ENCODE measurements at regions not wholly inside any gene's neighbourhood (a gene's known extent, or its start where the extent isn't known, plus 50 kb on each side); places are given as distances from the start of the nearest gene placed in this dataset.
"Not testable (repeated sequence)": the region's sequence is repeated elsewhere in the genome, so short reads cannot be mapped to it uniquely, and the experiment has no call there.

DNA sequence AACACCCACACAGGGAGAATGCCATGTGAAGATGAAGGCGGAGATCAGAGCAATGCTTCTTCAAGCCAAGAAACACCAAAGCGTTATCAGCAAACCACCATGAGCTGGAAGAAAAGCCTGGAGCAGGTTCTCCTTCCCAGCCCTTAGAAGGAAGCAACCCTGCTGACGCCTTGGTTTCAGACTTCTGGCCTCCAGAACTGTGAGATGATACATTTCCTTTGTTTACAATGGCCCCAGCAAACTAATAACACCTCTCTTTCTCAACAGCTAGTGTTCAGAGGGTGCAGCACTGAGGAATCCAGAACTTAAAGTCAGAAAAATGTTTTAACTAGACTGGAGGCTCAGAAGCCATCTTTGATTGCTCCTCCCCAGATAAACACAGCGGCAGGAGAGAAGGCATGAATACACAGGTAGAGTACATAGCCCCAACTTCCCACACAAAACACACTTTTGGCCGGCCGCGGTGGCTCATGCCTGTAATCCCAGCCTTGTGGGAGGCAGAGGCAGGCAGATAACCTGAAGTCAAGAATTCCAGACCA, 132.4 kb upstream of the LPP start:
- DNase-seq (ENCODE audit: insufficient read length) (no peak), FAIRE-seq (no peak)
- TF ChIP-seq POLR2A (IDR thresholded peaks at IDR 0.05; ENCODE audit: low read depth, low read length) (no peak), POLR2AphosphoS5 (IDR thresholded peaks at IDR 0.05; ENCODE audit: low read depth, low read length) (no peak), TAF1 (IDR thresholded peaks at IDR 0.05; ENCODE audit: borderline replicate concordance, low read depth, low read length) (no peak)

DNA sequence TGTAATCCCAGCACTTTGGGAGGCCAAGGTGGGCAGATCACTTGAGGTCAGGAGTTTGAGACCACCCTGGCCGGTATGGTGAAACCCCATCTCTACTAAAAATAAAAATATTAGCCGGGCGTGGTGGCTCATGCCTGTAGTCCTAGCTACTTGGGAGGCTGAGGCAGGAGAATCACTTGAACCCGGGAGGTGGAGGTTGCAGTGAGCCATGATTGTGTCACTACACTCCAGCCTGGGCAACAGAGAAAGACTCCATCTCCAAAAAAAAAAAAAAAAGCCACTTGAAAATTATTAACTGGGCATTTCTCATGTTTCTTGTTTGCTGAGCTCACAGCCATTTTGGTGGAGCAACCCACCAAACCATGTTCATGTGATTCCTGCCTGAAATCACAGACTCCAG, 131.1 kb upstream of the LPP start:
- DNase-seq (ENCODE audit: insufficient read length); FAIRE-seq: not testable (repeated sequence)

DNA sequence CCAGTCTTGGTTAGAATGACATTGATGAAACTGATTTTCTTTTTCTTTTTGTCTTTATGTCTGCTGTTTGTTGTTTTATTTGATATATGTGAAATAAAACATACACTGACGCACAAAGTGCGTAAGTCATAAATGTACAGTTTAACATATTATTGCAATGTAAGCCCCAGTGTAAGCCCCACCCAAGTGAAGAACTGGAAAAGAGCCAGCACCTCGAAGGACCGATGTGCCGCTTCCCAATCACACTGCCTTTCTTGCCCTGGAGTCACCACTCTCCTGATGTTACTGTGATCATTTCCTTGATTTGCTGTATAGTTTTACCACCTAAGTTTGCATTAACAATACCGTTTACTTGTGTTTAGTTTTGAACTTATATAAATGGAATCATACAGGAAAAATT, 128.4 kb upstream of the LPP start:
- DNase-seq (ENCODE audit: insufficient read length) (no peak), FAIRE-seq (no peak)
- no peak for TF ChIP-seq TAF1 (IDR thresholded peaks at IDR 0.05; ENCODE audit: borderline replicate concordance, low read depth, low read length)
- TF ChIP-seq POLR2A (IDR thresholded peaks at IDR 0.05; ENCODE audit: low read depth, low read length): no peak

DNA sequence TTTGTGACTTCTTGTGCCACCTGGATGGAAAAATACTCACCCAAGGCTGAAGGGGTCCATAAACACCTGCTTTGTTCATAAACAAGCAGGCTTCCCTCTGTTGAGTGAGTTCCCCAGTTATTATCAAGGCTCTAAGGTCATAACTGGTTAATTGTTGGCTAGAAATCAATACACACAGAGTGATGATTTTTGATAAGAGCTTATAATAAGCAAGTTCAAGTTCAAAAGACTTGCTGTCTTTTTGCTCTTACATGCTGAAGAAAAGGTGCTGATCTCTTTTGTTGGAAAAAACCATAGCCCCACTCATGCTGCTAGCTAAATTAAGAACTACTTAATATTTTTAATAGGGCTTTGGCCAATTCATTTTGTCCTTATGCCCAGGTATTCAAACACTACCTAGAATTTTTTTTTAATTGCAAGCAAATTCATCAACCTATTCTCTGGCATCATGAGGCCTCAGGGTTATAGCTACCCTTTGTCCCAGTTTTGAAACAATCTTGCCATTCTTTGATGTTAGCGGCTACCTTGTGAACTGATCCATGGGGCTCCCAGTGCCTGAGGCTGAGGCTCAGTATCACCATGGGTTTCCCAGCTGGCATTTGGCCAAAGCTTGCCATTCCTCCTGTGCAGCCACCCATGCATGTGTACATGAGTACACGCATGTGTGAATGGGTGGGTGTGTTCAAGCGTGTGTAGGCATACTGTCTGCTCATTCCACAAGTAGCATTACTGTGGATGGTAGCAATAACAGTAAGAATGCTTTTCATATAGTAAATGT, 127.6 kb upstream of the LPP start:
- no peak for DNase-seq (ENCODE audit: insufficient read length)
- no peak for FAIRE-seq
- TF ChIP-seq POLR2A (IDR thresholded peaks at IDR 0.05; ENCODE audit: low read depth, low read length): no peak

DNA sequence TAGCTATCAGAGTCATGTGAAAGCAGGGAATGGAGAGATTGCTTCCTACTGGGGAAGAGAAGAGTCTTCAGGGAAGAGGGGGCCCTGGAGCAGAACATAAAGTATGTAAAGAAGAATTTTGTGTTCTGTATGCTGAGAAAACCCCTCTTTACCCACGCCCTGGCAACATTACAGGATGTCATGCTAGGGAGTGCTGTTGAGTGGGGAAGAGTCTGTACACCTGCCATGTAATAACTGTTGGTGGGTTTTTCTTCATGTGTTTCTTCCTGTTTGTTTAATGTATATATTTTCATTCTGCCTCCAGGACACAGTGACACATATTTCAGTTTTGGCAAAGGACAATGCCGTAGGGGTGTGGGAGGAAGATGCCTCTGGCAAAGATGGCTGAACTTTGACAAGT, 122.8 kb upstream of the LPP start:
- DNase-seq (ENCODE audit: insufficient read length) (no peak), FAIRE-seq (no peak)
- TF ChIP-seq TAF1 (IDR thresholded peaks at IDR 0.05; ENCODE audit: borderline replicate concordance, low read depth, low read length) (no peak), POLR2AphosphoS5 (IDR thresholded peaks at IDR 0.05; ENCODE audit: low read depth, low read length) (no peak), POLR2A (IDR thresholded peaks at IDR 0.05; ENCODE audit: low read depth, low read length) (no peak)

DNA sequence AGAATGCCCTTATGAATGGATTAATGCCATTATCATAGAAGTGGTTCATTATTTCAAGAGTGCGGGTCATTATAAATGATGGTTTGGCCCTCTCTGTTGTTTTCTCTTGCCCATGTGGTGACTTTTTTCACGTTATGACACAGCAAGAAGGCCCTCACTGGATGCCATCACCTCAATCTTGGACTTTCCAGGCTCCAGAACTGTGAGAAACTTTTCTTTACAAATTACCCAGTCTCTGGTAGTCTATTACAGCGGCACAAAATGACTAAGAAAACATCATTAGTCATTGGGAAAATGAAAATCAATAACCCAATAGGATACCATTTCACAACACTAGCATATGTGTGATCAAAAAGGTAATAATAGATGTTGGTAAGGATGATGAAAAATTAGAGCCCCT, 119.0 kb upstream of the LPP start:
- FAIRE-seq: no peak
- no peak for TF ChIP-seq POLR2AphosphoS5 (IDR thresholded peaks at IDR 0.05; ENCODE audit: low read depth, low read length)
- no peak for TF ChIP-seq POLR2A (IDR thresholded peaks at IDR 0.05; ENCODE audit: low read depth, low read length)
- TF ChIP-seq TAF1 (IDR thresholded peaks at IDR 0.05; ENCODE audit: borderline replicate concordance, low read depth, low read length): no peak
- no peak for DNase-seq (ENCODE audit: insufficient read length)

DNA sequence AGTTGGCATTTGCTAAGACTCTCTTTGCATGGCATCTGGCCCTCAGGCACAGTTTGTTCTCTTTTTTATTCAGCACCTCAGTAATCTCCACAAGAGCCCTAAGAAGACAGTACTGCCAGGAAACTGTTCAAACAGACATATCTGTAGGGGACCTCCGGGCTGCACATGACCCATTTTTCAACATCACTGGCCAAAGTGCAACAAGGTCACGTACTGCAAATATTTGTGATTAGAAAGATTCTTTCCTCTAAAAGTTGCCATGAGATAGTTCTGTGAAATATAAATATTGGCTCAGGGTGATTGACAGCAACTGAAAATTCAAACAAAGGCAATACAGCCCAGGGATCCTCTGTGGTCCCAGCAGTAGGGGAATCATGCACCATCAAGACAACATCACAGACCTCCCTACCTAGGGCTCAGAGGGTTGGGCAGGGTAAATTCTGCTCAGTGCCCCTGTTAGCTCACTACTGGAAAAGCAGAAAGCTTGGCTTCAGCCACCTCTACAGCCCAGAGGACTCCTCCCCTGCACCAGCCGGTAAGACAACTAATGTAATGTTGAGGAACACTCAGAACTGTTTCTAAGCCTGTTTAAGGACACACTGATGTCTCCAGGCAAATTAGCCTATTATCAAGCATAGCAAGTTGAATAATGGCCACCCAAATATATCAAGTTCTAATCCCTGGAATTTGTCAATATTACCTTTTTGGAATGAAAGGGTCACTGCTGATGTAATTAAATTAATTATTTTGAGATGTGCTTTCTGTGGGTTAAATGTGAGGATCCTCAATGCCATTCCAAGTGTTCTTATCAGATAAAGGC, 117.4 kb upstream of the LPP start:
- TF ChIP-seq TAF1 (IDR thresholded peaks at IDR 0.05; ENCODE audit: borderline replicate concordance, low read depth, low read length) (no peak), POLR2A (IDR thresholded peaks at IDR 0.05; ENCODE audit: low read depth, low read length) (no peak)
- DNase-seq (ENCODE audit: insufficient read length) (no peak), FAIRE-seq (no peak)

DNA sequence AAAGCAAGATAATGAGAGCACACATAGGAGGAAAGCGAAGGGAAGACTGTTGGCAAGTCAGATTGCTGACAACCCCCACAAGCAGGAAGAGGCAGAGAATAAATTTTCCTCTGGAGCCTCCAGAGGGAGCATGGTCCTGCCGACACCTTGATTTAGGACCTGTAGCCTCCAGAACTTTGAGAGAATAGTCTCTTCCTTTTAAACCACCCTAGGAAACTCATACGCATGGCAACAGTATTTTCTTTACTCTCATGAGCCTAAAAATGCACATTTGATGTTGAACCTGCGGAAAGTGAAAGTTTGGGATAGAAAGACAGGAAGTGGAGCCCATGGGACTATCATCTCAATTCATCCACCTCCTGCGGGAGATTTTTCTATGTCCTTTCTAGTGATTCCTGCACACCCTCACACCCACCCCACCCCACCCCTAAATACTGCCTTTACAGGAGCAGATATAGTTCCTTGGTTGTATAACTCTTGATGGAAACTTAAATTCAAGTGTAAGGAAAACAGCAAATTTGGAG, 116.7 kb upstream of the LPP start:
- DNase-seq (ENCODE audit: insufficient read length) (no peak), FAIRE-seq (no peak)
- TF ChIP-seq POLR2A (IDR thresholded peaks at IDR 0.05; ENCODE audit: low read depth, low read length): no peak
- no peak for TF ChIP-seq POLR2AphosphoS5 (IDR thresholded peaks at IDR 0.05; ENCODE audit: low read depth, low read length)
- no peak for TF ChIP-seq TAF1 (IDR thresholded peaks at IDR 0.05; ENCODE audit: borderline replicate concordance, low read depth, low read length)

DNA sequence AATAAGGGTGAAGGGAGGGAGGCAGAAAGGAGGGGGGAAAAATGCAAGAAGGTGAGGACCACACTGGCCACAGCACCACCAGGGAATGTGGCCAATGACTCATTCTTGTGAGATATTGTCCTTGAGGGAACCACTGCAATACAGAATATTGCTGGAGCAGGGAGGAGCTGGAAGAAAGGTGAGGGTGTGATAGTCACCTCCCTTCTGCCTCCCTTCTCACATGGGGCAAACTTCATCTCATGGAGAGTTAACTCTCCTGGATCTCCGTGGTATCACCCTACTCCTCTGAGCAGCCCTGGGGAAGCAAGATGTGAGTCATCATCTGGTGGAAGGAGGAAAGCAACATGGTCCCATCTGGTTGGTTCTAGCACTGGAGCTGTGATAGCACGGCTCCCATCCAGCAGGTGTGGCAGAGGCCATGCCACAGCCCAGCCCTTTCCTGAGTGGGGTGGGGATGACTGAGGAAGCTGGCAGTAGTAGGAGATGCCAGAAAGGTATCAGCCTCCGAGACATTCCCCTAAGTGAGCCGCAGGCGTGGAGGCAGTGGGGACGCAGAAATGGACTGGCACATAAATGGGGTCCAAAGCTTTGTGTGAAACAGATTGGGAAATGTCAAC, 115.9 kb upstream of the LPP start:
- FAIRE-seq: no peak
- TF ChIP-seq TAF1 (IDR thresholded peaks at IDR 0.05; ENCODE audit: borderline replicate concordance, low read depth, low read length) (no peak), POLR2AphosphoS5 (IDR thresholded peaks at IDR 0.05; ENCODE audit: low read depth, low read length) (no peak), POLR2A (IDR thresholded peaks at IDR 0.05; ENCODE audit: low read depth, low read length) (no peak)
- DNase-seq (ENCODE audit: insufficient read length): no peak

DNA sequence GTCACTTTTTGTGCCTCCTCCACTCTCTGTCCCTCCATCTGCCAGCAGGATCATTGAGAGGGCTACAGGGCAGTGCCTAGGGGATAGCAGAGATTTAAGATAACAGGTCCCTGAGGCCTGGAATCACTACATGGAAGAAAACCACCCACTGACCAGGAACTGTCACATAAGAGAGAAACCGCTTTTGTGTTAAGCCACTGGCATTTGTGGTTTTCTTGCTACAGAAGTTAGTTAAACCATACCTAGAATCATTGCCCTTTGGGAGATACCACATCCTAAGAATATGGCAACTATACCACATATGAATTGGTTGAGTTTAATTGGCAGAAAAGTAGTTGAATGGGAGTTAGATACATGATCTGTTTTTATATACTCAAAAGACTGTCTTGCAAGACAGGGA, 112.8 kb upstream of the LPP start:
- DNase-seq (ENCODE audit: insufficient read length): no peak
- TF ChIP-seq POLR2A (IDR thresholded peaks at IDR 0.05; ENCODE audit: low read depth, low read length) (no peak), TAF1 (IDR thresholded peaks at IDR 0.05; ENCODE audit: borderline replicate concordance, low read depth, low read length) (no peak), POLR2AphosphoS5 (IDR thresholded peaks at IDR 0.05; ENCODE audit: low read depth, low read length) (no peak)
- no peak for FAIRE-seq

DNA sequence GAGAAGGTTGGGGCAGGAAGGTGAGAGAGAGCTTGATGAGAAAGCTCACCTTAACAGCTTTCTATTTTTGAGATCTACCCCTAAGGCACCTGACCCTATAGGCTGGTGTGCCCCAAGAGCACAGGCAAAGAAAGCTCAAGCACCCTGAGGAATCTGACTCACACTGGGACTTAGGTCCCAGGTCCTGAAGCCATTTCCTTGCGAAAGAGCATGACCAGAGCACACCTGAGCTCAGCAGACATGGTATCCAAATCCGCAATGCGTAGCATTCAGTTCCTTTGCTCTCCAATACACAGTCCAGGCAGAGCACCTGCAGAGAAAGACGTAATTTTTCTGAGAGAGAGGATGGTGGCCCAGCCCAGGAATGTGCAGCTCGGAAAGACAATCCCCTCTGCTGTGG, 112.1 kb upstream of the LPP start:
- FAIRE-seq (no peak), DNase-seq (ENCODE audit: insufficient read length) (no peak)
- no peak for TF ChIP-seq POLR2AphosphoS5 (IDR thresholded peaks at IDR 0.05; ENCODE audit: low read depth, low read length)

DNA sequence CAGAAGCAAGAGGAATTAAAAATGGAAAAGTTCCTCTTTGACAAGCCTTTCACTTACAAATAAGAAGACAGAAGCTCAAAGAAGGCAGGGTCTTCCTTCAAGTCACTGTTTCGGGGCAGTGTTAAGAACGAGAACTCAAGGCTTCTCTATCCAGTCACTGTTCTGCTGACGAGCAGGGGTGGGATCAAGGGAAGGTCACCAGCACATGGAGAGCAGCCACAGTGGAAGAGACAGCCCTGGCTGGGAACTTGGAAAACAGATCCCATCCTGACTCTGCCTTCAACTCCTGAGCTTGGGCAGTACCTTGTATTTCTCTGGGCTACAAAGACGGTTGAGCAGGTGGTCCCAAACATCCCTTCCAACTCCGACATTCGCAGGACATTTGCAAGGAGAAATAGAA, 111.5 kb upstream of the LPP start:
- FAIRE-seq: no peak
- no peak for DNase-seq (ENCODE audit: insufficient read length)
- TF ChIP-seq TAF1 (IDR thresholded peaks at IDR 0.05; ENCODE audit: borderline replicate concordance, low read depth, low read length): no peak
- no peak for TF ChIP-seq POLR2A (IDR thresholded peaks at IDR 0.05; ENCODE audit: low read depth, low read length)
- no peak for TF ChIP-seq POLR2AphosphoS5 (IDR thresholded peaks at IDR 0.05; ENCODE audit: low read depth, low read length)
